ENCODE measurements at regions not wholly inside any gene's neighbourhood (a gene's known extent, or its start where the extent isn't known, plus 50 kb on each side); places are given as distances from the start of the nearest gene placed in this dataset.

GRCh38 chr4:19399001-19399400 is 852.7 kb upstream of the SLIT2 start:
- no peak overlapping the region for H3K23ac ChIP-seq (ENCODE audit: insufficient read length, low read depth, low read length)
- H3K23me2 ChIP-seq (ENCODE audit: insufficient read length, low read depth, low read length, poor library complexity, severe bottlenecking): no peaks in the 10 kb centered on the region
- no peak for TF ChIP-seq CTCF (conservative IDR thresholded peaks at IDR 0.05)
- no peak overlapping the region for H3K4me2 ChIP-seq (ENCODE audit: insufficient read depth, insufficient read length, low read length)
- H2AK5ac ChIP-seq (ENCODE audit: insufficient read length, low read length): no peak overlapping the region
- no peak overlapping the region for H3K27ac ChIP-seq (ENCODE audit: insufficient read length, low read depth, low read length)
- Mint-ChIP-seq H3K27ac (no peak overlapping the region), H3K27me3 (ENCODE audit: low read depth) (no peaks in the 10 kb centered on the region; the same call in 1 of the 2 replicates), H3K9me3 (peaks cover 3 to 6% of the 10 kb centered on the region in 2 experiments; a peak in 4 of 5 replicates), H3K4me3 (no peak overlapping the region), H3K36me3 (ENCODE audit: insufficient read depth in 1 of 3, low read depth in 3 of 3) (no peaks in the 10 kb centered on the region), H3K4me1 (peaks cover 0 to 3% of the 10 kb centered on the region in 2 experiments; a peak in 1 of 4 replicates)
- H4K20me1 ChIP-seq (ENCODE audit: control insufficient read depth, insufficient read depth, insufficient read length): no peaks in the 10 kb centered on the region
- no peak overlapping the region for H2AFZ ChIP-seq (ENCODE audit: low read length)
- no peak for DNase-seq
- no peak overlapping the region for H2BK120ac ChIP-seq (ENCODE audit: low read depth, low read length, poor library complexity, severe bottlenecking)
- H2BK12ac ChIP-seq (ENCODE audit: insufficient read length, low read depth, low read length): no peak overlapping the region
- no peak overlapping the region for H4K91ac ChIP-seq (ENCODE audit: insufficient read length, low read depth, low read length)
- H3K4me1 ChIP-seq (ENCODE audit: insufficient read depth, low read length): no peaks in the 10 kb centered on the region
- H3K9me3 ChIP-seq (ENCODE audit: control insufficient read depth, low read depth, low read length): no peaks in the 10 kb centered on the region
- no peaks in the 10 kb centered on the region for H3K27me3 ChIP-seq (ENCODE audit: insufficient read depth, low read length)
- no peak overlapping the region for H3K14ac ChIP-seq (ENCODE audit: insufficient read depth, low read length)
- no peak overlapping the region for H3T11ph ChIP-seq (ENCODE audit: low read length)
- no peak overlapping the region for H2BK20ac ChIP-seq (ENCODE audit: low read depth, low read length, poor library complexity, severe bottlenecking)
- H3K4ac ChIP-seq (ENCODE audit: low read depth, low read length): no peak overlapping the region
- H2BK15ac ChIP-seq (ENCODE audit: low read depth, low read length): no peak overlapping the region
- no peak overlapping the region for H3K56ac ChIP-seq (ENCODE audit: insufficient read length, low read depth, low read length)
- no peak overlapping the region for H2BK5ac ChIP-seq (ENCODE audit: insufficient read length, low read length)
- H3K79me2 ChIP-seq (ENCODE audit: insufficient read depth, low read length): no peaks in the 10 kb centered on the region
- no peaks in the 10 kb centered on the region for H3K79me1 ChIP-seq (ENCODE audit: insufficient read depth, low read depth, low read length, poor library complexity, severe bottlenecking)
- no peak overlapping the region for H4K5ac ChIP-seq (ENCODE audit: insufficient read length, low read depth, low read length)
- H3K18ac ChIP-seq (ENCODE audit: insufficient read length, low read depth, low read length): no peak overlapping the region
- H3K9ac ChIP-seq (ENCODE audit: extremely low read depth, insufficient read length, low read length): no peak overlapping the region
- H4K8ac ChIP-seq (replicated peaks; ENCODE audit: insufficient read length, low read depth, low read length): no peak overlapping the region
